Endodermal cell (in vitro differentiated cells): ENCODE measurements at regions not wholly inside any gene's neighbourhood (a gene's known extent, or its start where the extent isn't known, plus 50 kb on each side); places are given as distances from the start of the nearest gene placed in this dataset.

Experiments used
- DNase-seq: peaks from one replicate; pipeline ENCODE4 v3.0.0-alpha.2; 2017
- H3K27ac ChIP-seq: 2 replicates; pipeline ENCODE4 v1.5.1; 2013; ENCODE audit warnings: mild to moderate bottlenecking, low read depth, low read length, moderate library complexity
- H3K27me3 ChIP-seq: 2 replicates; pipeline ENCODE4 v1.6.1; 2013; ENCODE audit warnings: mild to moderate bottlenecking, low read length, moderate library complexity; ENCODE audit not compliant: insufficient read depth, control insufficient read depth, poor library complexity, severe bottlenecking
- H3K36me3 ChIP-seq: 2 replicates; pipeline ENCODE4 v1.7.0; 2013; ENCODE audit warnings: mild to moderate bottlenecking, low read length, moderate library complexity; ENCODE audit not compliant: control insufficient read depth, insufficient read depth
- H3K4me1 ChIP-seq: one replicate; pipeline ENCODE4 v1.7.0; 2013; ENCODE audit warnings: low read length; ENCODE audit not compliant: control insufficient read depth, insufficient read depth
- H3K4me3 ChIP-seq: 2 replicates; pipeline ENCODE4 v1.5.1; 2013; ENCODE audit warnings: mild to moderate bottlenecking, low read length, moderate library complexity
- H3K9ac ChIP-seq: 2 replicates; pipeline ENCODE4 v1.6.1; 2013; ENCODE audit warnings: mild to moderate bottlenecking, low read length, moderate library complexity; ENCODE audit not compliant: poor library complexity, severe bottlenecking; ENCODE audit errors: extremely low read depth
- H3K9me3 ChIP-seq: 2 replicates; pipeline ENCODE4 v1.6.1; 2013; ENCODE audit warnings: mild to moderate bottlenecking, low read length, moderate library complexity; ENCODE audit not compliant: control insufficient read depth
- H3K27ac Mint-ChIP-seq: 2 replicates; pipeline ENCODE4 v1.8.0; 2020; ENCODE audit warnings: mixed read lengths
- H3K27me3 Mint-ChIP-seq: 2 replicates; pipeline ENCODE4 v1.8.0; 2021; ENCODE audit warnings: mild to moderate bottlenecking, mixed read lengths; ENCODE audit not compliant: insufficient read depth
- H3K36me3 Mint-ChIP-seq: 2 replicates; pipeline ENCODE4 v1.8.0; 2020; ENCODE audit warnings: low read depth, mixed read lengths
- H3K4me1 Mint-ChIP-seq: 2 replicates; pipeline ENCODE4 v1.8.0; 2020; ENCODE audit warnings: mixed read lengths
- H3K4me3 Mint-ChIP-seq: 2 replicates; pipeline ENCODE4 v1.8.0; 2020; ENCODE audit warnings: mild to moderate bottlenecking, moderate library complexity, mixed read lengths
- H3K9me3 Mint-ChIP-seq: 2 replicates; pipeline ENCODE4 v1.8.0; 2020; ENCODE audit warnings: mild to moderate bottlenecking, mixed read lengths
- CTCF ChIP-seq: fragments of 200-600 bp; sonication (generic); conservative IDR thresholded peaks from 2 replicates; pipeline ENCODE4 v1.5.0; 2021; ENCODE audit warnings: antibody characterized with exemption, mild to moderate bottlenecking
- WGBS, 2 experiments: methylation state at CpG; one replicate each; pipeline versions ENCODE4 v1.1.5 to v1.1.7; 2013; ENCODE audit warnings: missing lambda C conversion rate in 2 of 2, mixed read lengths in 1 of 2; ENCODE audit not compliant: insufficient coverage in 1 of 2, insufficient read length in 1 of 2; 5-methylcytosine and 5-hydroxymethylcytosine counted together

- no peak overlapping the region for H3K27ac Mint-ChIP-seq
- no peak overlapping the region for H3K9ac ChIP-seq
- TF ChIP-seq CTCF = no peak
- H3K36me3 ChIP-seq = no peaks in the 10 kb centered on the region
- H3K4me3 ChIP-seq = no peak overlapping the region
- WGBS, 2 experiments = 96 to 100% methylated on average over 2 of the region's 2 CpGs
- no peak overlapping the region for H3K27ac ChIP-seq
- peaks cover 3% of the 10 kb centered on the region for H3K4me1 ChIP-seq
- H3K27me3 ChIP-seq = no peaks in the 10 kb centered on the region
- peaks cover 19% of the 10 kb centered on the region for H3K4me1 Mint-ChIP-seq
- no peaks in the 10 kb centered on the region for H3K36me3 Mint-ChIP-seq
- no peak for DNase-seq
- no peaks in the 10 kb centered on the region for H3K27me3 Mint-ChIP-seq
- H3K9me3 ChIP-seq = no peaks in the 10 kb centered on the region
- no peaks in the 10 kb centered on the region for H3K9me3 Mint-ChIP-seq
- no peak overlapping the region for H3K4me3 Mint-ChIP-seq
Measured at GRCh38 chr2:221851531-221852045, 279.5 kb upstream of the EPHA4 start.

GRCh38 chr2:221850076-221850475, 278.0 kb upstream of the EPHA4 start:
- no peaks in the 10 kb centered on the region for H3K36me3 ChIP-seq
- no peaks in the 10 kb centered on the region for H3K9me3 ChIP-seq
- no peak overlapping the region for H3K27ac Mint-ChIP-seq
- DNase-seq = no peak
- H3K4me1 Mint-ChIP-seq = peaks cover 19% of the 10 kb centered on the region
- 86 to 96% methylated on average over 3 of the region's 3 CpGs for WGBS, 2 experiments
- no peak overlapping the region for H3K27ac ChIP-seq
- no peaks in the 10 kb centered on the region for H3K36me3 Mint-ChIP-seq
- peaks cover 3% of the 10 kb centered on the region for H3K4me1 ChIP-seq
- no peaks in the 10 kb centered on the region for H3K27me3 ChIP-seq
- H3K4me3 Mint-ChIP-seq = no peak overlapping the region
- H3K9me3 Mint-ChIP-seq = no peaks in the 10 kb centered on the region
- H3K9ac ChIP-seq = no peak overlapping the region
- no peaks in the 10 kb centered on the region for H3K27me3 Mint-ChIP-seq
- no peak overlapping the region for H3K4me3 ChIP-seq
- no peak for TF ChIP-seq CTCF

GRCh38 chr2:221848286-221848685, 276.2 kb upstream of the EPHA4 start:
- WGBS, 2 experiments = 87 to 100% methylated on average over 2 to 4 of the region's 4 CpGs
- Mint-ChIP-seq H3K9me3 (no peaks in the 10 kb centered on the region), H3K27me3 (no peaks in the 10 kb centered on the region), H3K36me3 (no peaks in the 10 kb centered on the region), H3K4me3 (no peak overlapping the region), H3K27ac (no peak overlapping the region), H3K4me1 (peaks cover 28% of the 10 kb centered on the region)
- Histone ChIP-seq H3K9ac (no peak overlapping the region), H3K27me3 (no peaks in the 10 kb centered on the region), H3K4me1 (no peaks in the 10 kb centered on the region), H3K36me3 (no peaks in the 10 kb centered on the region), H3K27ac (no peak overlapping the region), H3K9me3 (no peaks in the 10 kb centered on the region), H3K4me3 (no peak overlapping the region)
- TF ChIP-seq CTCF = no peak
- DNase-seq = no peak
